GM19455 (cell line): ENCODE measurements at regions not wholly inside any gene's neighbourhood (a gene's known extent, or its start where the extent isn't known, plus 50 kb on each side); places are given as distances from the start of the nearest gene placed in this dataset.
"Not testable (repeated sequence)": the region's sequence is repeated elsewhere in the genome, so short reads cannot be mapped to it uniquely, and the experiment has no call there.

ENCODE experiments used
- ATAC-seq: cut with Tn5 transposase; IDR thresholded peaks from one replicate; pipeline ENCODE4 v1.9.1; 2021; ENCODE audit not compliant: unreplicated experiment

DNA sequence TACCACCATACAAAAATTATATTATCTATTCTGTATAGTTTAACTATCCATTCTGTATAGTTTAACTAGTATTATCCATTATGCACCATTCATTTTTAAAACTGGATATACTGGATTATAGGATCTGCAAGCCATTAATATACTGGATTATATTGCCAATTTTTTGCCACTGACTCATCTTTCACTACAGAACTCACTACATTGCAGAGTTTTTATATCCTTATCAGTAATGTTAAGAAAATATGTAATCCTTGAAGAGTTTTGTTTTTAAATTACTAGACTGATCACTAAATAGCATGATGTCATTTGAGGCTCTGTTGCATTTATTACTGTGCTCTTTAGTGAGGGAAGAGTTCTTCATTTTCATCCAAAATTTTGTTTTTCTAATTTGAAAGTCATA, 109.8 kb upstream of the SNX2 start:
- ATAC-seq = no peak

GRCh38 chr5:122668552-122668951, 106.3 kb upstream of the SNX2 start:
- no peak for ATAC-seq

DNA sequence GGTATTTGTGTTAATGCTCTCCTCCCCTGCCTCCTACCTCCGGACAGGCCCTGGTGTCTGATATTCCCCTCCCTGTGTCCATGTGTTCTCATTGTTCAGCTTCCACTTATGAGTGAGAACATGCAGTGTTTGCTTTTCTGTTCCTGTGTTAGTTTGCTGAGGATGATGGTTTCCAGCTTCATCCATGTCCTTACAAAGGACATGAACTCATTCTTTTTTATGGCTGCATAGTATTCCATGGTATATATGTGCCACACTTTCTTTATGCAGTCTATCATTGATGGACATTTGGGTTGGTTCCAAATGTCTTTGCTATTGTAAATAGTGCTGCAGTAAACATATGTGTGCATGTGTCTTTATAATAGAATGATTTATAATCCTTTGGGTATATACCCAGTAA, 105.2 kb upstream of the SNX2 start:
- not testable (repeated sequence) for ATAC-seq

DNA sequence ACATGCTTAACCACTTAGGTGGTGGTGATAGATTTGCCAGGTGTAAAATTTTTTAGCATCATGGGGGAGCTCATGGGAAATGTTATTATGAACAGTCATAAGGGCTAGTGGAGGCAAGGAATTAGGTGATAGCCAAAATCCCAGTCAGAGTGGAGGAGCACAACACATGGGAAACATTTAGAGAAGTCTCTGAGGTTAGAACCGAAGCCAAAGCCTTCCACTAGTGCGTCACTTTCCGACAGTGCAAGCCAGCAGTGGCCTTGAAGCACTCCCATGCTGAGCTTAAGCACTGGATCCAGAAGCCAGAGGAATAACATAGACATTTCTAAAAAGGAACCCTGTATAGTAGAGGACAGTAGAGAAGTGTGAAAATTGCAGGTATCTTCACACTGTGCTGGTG, 101.5 kb upstream of the SNX2 start:
- no peak for ATAC-seq

- no peak for ATAC-seq
Measured at GRCh38 chr5:122674385-122674784, 100.5 kb upstream of the SNX2 start.

GRCh38 chr5:122680623-122681350, 94.1 kb upstream of the SNX2 start:
- ATAC-seq = no peak

- ATAC-seq = no peak
Measured at GRCh38 chr5:122683631-122684030, 91.2 kb upstream of the SNX2 start.

GRCh38 chr5:122690266-122690665, 84.6 kb upstream of the SNX2 start:
- no peak for ATAC-seq

- ATAC-seq = no peak
Measured at GRCh38 chr5:122691931-122692330, 82.9 kb upstream of the SNX2 start.

DNA sequence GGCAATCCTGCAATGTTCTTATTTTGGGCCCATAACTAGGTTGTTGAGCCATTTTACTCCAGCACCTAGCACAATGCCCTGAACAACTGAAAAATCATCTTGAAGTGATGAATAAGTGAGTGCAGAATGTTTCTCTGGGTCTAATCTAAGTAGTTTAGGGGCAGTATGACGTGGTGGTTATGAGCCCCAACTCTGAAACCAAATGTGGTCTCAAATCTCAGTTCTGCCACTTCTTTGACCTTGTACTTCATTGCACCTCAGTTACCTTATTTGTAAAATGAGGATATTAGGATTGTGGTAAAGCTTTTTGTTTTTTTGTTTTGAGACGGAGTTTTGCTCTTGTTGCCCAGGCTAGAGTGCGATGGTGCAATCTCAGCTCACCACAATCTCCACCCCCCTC, 80.9 kb upstream of the SNX2 start:
- no peak for ATAC-seq

DNA sequence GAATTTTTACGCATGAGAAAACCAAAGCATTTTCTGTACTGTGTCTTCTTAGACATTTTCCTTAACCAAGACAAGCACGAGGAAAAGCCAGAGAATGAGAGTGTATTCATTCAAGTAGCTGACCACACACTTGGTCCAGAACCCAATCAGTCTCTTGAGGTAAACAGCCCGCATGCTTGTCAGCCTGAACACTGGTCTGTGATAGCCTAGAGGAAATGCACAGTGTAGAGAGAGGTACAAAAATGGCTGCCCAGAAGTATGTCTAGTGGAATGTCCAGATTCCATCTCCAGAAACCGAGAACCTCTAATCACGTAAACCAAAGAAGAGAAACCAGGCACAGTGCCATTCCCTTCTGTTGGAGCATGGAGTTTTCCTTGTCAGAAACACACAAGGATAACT, 80.0 kb upstream of the SNX2 start:
- no peak for ATAC-seq

GRCh38 chr5:122696735-122697134, 78.1 kb upstream of the SNX2 start:
- ATAC-seq = not testable (repeated sequence)

- no peak for ATAC-seq
Measured at GRCh38 chr5:122697191-122697590, 77.7 kb upstream of the SNX2 start.

GRCh38 chr5:122699201-122699600, 75.7 kb upstream of the SNX2 start:
- ATAC-seq = no peak

GRCh38 chr5:122701640-122702523, 73.0 kb upstream of the SNX2 start:
- peak; percentile 97 for ATAC-seq

GRCh38 chr5:122702524-122702875, 72.4 kb upstream of the SNX2 start:
- no peak for ATAC-seq

- ATAC-seq = no peak
Measured at GRCh38 chr5:122703203-122703602, 71.7 kb upstream of the SNX2 start.

DNA sequence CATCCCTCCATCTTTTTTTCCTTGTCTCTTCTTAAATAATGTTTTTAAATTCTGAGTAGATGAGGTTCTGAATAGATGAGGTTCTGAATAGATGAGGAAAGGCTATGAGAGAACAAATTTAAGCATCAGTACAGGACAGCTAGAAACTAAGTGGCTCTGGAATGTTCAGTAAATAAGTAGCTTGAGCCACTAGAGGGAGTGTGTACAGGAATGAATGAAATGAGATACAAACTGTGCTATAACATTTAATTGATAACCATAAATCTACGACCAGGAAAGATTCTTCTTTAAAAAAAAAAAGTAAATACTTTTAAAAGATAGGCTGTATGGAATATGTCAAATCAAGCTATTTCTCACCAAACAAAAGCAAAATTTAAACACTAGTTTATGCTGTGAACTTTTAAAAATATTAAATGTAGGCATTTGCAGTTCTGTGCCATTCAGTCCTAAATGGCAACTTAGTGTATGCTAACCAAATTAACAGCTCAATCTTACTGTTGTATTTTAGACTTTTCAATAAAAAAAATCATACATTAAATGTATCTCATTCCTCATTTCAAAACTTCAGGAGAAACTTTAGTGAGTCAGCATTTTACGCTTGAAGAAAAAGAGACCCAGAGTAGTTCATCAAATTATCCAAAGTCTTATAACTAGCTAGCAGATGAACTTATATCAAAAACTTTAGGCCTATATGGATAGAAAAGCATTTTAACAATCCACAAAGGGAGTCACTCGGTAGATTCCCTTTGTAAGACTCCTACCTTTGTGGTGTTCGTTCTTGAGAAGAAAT, 70.4 kb upstream of the SNX2 start:
- ATAC-seq = no peak

- no peak for ATAC-seq
Measured at GRCh38 chr5:122705851-122706250, 69.0 kb upstream of the SNX2 start.

- ATAC-seq = no peak
Measured at GRCh38 chr5:122707796-122708195, 67.1 kb upstream of the SNX2 start.

DNA sequence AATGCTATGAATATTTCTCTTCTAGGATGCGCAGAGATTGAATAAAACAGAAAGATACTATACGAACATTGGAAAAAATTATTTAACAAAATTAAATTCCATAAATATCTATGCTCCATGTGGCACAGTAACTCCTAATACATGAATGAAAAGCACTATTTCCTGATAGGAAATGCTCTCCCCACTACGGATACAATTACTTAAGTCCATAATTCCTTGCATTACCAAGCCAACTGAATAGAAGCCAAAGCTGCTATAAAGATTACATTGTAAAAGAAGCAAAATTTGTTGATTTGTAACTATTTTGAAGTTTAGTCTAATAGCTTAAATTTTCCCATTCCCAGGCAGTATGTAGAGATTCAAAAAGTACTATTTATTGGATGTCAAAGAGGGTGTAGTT, 61.8 kb upstream of the SNX2 start:
- ATAC-seq = no peak

- no peak for ATAC-seq
Measured at GRCh38 chr5:122715095-122715494, 59.8 kb upstream of the SNX2 start.
